Activated naive CD8-positive, alpha-beta T cell treated with anti-CD3 and anti-CD28 coated beads, Interleukin-2, amount 50 U/mL, for 24 hours (primary cell): ENCODE measurements at regions not wholly inside any gene's neighbourhood (a gene's known extent, or its start where the extent isn't known, plus 50 kb on each side); places are given as distances from the start of the nearest gene placed in this dataset.
"Not testable (repeated sequence)": the region's sequence is repeated elsewhere in the genome, so short reads cannot be mapped to it uniquely, and the experiment has no call there.

Experiments used
- ATAC-seq: fragments of 150-1000 bp; cut with Tn5 transposase; one replicate; pipeline ENCODE4 v1.10.0; 2021
- DNase-seq: peaks from one replicate; pipeline ENCODE4 v3.0.0; 2021
- H3K27ac Mint-ChIP-seq: one replicate; pipeline ENCODE4 v1.8.0; 2021; ENCODE audit warnings: mild to moderate bottlenecking, mixed read lengths
- H3K27me3 Mint-ChIP-seq: one replicate; pipeline ENCODE4 v1.8.0; 2021; ENCODE audit warnings: mixed read lengths
- H3K36me3 Mint-ChIP-seq: one replicate; pipeline ENCODE4 v1.8.0; 2021; ENCODE audit warnings: low read depth, mixed read lengths
- H3K4me1 Mint-ChIP-seq: one replicate; pipeline ENCODE4 v1.8.0; 2021; ENCODE audit warnings: mixed read lengths
- H3K4me3 Mint-ChIP-seq: one replicate; pipeline ENCODE4 v1.8.0; 2021; ENCODE audit warnings: mild to moderate bottlenecking, moderate library complexity, mixed read lengths
- H3K9me3 Mint-ChIP-seq: one replicate; pipeline ENCODE4 v1.8.0; 2021; ENCODE audit warnings: mixed read lengths

DNA sequence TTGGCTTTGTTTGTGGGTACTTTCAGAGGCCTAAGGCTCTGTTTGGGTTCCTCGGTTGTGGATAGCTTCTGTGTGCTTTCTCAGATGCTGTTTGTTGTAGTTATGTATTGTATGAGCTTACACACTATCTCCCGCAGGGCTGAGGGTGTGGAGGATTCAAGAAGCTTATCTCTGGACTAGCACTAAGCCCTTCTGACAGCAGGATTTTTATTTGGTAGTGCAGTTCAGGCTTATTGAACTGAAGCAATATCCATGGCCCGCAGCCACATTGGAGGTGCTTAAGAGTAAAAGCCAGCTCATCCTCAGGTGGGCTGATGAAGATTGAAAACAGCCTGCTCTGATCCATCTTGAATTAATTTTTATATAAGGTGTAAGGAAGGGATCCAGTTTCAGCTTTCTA lies 128.2 kb downstream of the RASGEF1B start:
- no peak for ATAC-seq
- Mint-ChIP-seq H3K9me3 (no peaks in the 10 kb centered on the region), H3K4me3 (no peak overlapping the region), H3K27ac (no peak overlapping the region), H3K4me1 (no peaks in the 10 kb centered on the region), H3K27me3 (peaks cover 2% of the 10 kb centered on the region), H3K36me3 (no peaks in the 10 kb centered on the region)
- DNase-seq: no peak

DNA sequence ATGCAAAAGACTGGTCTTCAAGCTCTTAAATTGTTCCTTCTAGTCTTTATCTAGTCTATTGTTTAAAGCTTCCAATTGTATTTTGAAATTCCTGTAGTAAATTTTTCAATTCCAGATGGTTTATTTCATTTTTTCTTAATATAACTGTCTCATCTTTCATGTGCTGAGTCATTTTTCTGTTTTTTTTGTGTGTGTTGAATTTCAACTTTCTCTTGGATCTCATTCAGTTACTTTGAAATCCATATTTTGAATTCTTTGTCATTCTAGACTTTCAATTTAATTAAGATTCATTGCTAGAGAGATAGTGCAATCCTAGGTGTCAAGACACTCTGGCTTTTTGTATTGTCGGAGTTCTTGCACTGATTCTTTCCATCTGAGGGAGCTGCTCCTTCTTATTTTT lies 128.0 kb upstream of the PRKG2 start:
- Mint-ChIP-seq H3K36me3 (no peaks in the 10 kb centered on the region), H3K4me1 (no peaks in the 10 kb centered on the region), H3K9me3 (no peaks in the 10 kb centered on the region), H3K27ac (no peak overlapping the region), H3K4me3 (no peak overlapping the region), H3K27me3 (peaks cover 2% of the 10 kb centered on the region)
- ATAC-seq: no peak
- no peak for DNase-seq

DNA sequence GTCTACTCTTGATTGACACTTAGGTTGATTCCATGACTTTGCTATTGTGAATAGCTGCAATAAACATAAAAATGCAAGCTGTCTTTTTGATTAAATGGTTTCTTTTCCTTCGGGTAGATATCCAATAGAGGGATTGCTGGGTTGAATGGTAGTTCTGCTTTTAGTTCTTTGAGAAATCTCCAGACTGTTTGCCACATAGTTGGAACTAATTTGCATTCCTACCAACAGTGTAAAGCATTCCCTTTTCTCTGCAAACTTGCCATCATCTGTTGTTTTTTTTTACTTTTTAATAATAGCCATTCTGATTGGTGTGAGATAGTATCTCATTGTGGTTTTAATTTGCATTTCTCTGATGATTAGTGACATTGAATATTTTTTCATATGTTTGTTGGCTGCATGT lies 122.2 kb upstream of the PRKG2 start:
- no peak for ATAC-seq
- Mint-ChIP-seq H3K36me3 (no peaks in the 10 kb centered on the region), H3K4me1 (no peaks in the 10 kb centered on the region)

DNA sequence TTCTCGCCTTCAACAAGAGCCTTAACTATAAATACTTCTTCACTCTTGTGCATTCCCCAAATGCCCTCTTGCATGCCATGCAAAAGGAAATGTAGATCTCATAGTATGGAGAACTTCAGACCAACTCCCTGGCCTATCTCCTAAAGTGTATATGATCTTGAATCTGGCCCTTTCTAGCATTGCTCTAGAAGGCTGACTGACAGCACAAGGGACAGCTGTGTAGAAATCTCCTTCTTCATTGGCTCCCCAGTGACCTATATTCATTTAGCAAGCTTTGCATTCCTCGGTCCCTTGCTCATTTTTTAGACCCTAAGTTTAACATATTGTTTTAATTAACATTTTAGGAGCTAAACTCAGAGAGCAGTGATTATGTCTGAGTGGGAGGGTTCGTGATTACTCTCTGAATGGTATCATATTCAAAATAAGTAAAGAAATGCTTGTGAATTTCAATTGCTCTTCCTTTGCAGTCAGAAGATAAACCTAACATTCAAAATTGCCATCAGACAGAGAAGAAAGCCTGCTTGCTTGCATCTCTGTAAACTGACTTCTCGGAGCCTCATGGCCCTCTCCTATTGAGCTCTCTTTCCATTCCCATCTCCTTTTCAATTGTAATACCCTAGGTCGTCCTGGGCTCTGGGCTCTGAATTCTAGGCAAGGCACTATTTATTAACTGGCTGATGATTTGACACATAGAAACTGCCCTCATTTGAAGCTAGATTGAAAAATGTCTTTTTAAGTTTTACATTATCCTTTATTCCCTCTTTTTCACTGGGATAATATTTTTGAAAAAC lies 120.3 kb upstream of the PRKG2 start:
- no peak overlapping the region for H3K4me3 Mint-ChIP-seq
- no peaks in the 10 kb centered on the region for H3K36me3 Mint-ChIP-seq
- H3K9me3 Mint-ChIP-seq: no peaks in the 10 kb centered on the region
- no peaks in the 10 kb centered on the region for H3K4me1 Mint-ChIP-seq
- DNase-seq (no peak), ATAC-seq (no peak)
- H3K27me3 Mint-ChIP-seq: no peaks in the 10 kb centered on the region
- no peak overlapping the region for H3K27ac Mint-ChIP-seq

More for the DNA sequence above, 122.2 kb upstream of the PRKG2 start:
- Mint-ChIP-seq H3K27me3 (peaks cover under 1% of the 10 kb centered on the region), H3K4me3 (no peak overlapping the region), H3K27ac (no peak overlapping the region), H3K9me3 (no peaks in the 10 kb centered on the region)
- DNase-seq: no peak

DNA sequence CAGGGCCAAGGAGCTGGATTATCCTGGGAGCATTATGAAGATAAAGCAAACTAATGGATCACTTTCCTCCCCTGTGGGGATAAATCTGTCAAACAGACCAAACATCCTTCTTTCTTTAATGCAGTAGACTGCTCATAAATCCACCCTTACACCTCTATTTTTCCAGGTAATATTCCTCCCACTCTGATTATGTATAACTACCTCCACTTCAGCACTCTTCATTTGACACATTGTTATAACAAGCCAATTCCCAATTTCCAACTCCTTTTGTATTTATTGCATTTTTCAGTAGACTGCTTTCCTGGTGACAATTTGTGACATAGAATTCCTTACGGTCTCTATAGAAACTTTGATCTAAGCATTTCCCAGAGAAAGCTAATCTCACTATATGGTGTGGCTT lies 115.0 kb upstream of the PRKG2 start:
- DNase-seq (no peak), ATAC-seq (no peak)
- Mint-ChIP-seq H3K27me3 (peaks cover 6% of the 10 kb centered on the region), H3K4me1 (no peaks in the 10 kb centered on the region), H3K4me3 (no peak overlapping the region), H3K9me3 (no peaks in the 10 kb centered on the region), H3K36me3 (no peaks in the 10 kb centered on the region), H3K27ac (no peak overlapping the region)

DNA sequence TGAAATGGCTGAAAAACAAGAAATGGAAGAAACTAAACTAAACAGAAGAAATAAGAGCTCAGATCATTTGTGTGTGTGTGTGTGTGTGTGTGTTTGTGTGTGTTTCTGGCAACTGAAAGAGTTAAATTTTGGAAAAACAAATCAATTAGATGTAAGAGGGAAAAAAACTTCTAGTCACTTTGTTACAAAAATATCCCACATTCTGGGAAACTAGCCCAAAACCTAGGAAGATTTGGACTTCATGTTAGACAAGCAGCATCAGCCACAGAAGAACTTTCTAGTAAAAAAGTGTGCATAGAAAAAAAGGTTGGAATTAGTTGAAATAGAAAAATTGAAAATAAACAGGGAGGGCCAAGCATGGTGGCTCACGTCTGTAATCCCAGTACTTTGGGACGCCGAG lies 111.6 kb upstream of the PRKG2 start:
- DNase-seq: no peak
- Mint-ChIP-seq H3K27ac (no peak overlapping the region), H3K27me3 (peaks cover 14% of the 10 kb centered on the region), H3K4me3 (no peak overlapping the region), H3K36me3 (no peaks in the 10 kb centered on the region), H3K4me1 (no peaks in the 10 kb centered on the region), H3K9me3 (no peaks in the 10 kb centered on the region)
- ATAC-seq: no peak

DNA sequence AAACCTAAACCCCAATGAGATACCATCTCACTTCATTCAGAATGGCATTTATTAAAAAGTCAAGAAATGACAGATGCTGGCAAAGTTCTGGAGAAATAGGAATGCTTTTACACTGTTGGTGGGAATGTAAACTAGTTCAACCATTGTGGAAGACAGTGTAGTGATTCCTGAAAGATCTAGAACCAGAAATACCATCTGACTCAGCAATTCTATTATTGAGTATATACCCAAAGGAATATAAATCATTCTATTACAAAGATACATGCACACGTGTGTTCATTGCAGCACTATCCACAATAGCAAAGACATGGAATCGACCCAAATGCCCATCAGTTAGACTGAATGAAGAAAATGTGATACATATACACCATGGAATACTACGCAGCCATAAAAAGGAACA lies 109.6 kb upstream of the PRKG2 start:
- not testable (repeated sequence) for DNase-seq, ATAC-seq, H3K36me3 Mint-ChIP-seq, H3K4me3 Mint-ChIP-seq, H3K4me1 Mint-ChIP-seq, H3K9me3 Mint-ChIP-seq, H3K27ac Mint-ChIP-seq
- H3K27me3 Mint-ChIP-seq: peaks cover 14% of the 10 kb centered on the region

DNA sequence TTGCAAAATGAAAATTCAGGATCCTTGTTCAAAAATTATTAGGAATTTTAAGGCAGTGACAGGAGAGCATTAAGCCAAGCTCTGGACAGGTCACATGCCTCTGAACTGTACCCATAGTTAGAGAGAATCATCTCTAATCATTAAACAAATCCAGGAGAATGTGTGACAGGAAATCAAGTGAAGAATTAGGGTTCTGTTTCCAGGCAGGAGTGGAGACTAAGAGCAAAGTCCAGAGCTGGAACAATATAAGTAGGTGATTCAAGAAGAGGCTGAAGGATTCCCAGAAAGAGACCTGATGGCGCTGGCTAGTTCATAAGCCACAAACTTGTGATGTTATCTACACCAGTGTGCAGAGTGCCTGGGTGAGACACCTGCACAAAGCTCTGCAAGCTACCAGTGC lies 104.6 kb upstream of the PRKG2 start:
- no peak overlapping the region for H3K27ac Mint-ChIP-seq
- H3K4me1 Mint-ChIP-seq: no peaks in the 10 kb centered on the region
- H3K4me3 Mint-ChIP-seq: no peak overlapping the region
- H3K27me3 Mint-ChIP-seq: peaks cover 5% of the 10 kb centered on the region
- H3K9me3 Mint-ChIP-seq: no peaks in the 10 kb centered on the region
- no peak for ATAC-seq
- H3K36me3 Mint-ChIP-seq: no peaks in the 10 kb centered on the region
- no peak for DNase-seq

DNA sequence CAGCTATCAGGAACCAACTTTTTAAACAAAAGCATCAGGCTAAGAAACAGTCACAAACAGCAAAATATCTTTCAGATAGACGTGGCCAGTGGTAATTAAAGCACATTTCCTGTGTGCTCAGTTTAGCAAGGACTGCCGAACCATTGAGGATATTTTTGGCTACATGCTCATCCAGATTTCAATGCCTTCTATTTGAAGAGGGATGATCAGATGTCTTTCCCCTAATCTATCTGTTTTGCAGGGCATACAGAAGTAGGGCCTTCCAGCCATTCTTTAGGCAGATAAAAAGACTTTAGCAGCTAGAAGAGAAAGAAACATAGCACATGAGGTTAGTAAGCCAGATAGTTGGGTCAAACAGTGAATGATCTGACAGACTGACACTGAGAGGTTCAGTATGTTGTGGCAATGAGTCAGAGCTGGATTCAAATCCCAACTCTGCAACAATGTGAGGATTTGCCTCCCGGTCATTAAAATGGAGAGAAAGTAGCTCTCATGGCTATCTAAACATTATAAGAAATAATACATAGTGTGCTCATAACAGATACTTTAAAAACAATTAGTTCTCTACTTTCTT lies 100.0 kb upstream of the PRKG2 start:
- Mint-ChIP-seq H3K27ac (no peak overlapping the region), H3K27me3 (peaks cover 2% of the 10 kb centered on the region), H3K4me3 (no peak overlapping the region), H3K36me3 (no peaks in the 10 kb centered on the region), H3K4me1 (no peaks in the 10 kb centered on the region), H3K9me3 (peaks cover 3% of the 10 kb centered on the region)
- no peak for ATAC-seq
- no peak for DNase-seq

DNA sequence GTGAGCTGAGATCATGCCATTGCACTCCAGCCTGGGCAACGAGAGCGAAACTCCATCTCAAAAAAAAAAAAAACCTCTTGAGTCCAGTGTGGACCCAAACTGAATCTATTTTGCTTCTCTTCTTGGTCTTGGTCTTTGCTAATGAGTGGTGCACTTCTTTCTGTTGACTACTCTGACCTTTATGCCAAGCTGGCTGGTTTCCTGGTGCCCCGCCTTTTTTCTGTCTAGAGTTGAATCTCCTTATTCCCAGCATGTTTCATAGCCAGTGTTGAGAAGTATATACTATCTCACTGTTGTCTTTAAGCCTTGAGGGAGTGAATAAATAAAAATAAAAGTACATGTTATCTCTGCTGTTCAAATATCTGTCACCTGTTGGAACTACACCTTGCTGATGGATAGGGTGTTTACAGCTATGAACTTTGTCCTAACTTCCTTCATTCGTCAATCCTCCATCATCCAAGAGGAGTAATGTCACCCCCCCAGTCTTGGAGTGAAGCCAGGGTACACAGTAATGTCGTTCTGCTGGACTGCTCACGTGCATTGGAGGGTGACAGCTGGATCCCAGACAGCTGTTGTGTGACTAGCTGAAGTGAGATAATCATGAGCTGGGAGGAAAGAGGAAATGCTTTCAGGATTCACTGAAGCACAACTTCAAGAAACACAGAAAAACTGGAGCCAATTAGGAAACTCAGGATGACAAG lies 99.3 kb upstream of the PRKG2 start:
- DNase-seq: no peak
- peaks cover 2% of the 10 kb centered on the region for H3K27me3 Mint-ChIP-seq
- H3K9me3 Mint-ChIP-seq: peaks cover 3% of the 10 kb centered on the region
- ATAC-seq: no peak
- no peak overlapping the region for H3K27ac Mint-ChIP-seq
- H3K36me3 Mint-ChIP-seq: no peaks in the 10 kb centered on the region
- H3K4me3 Mint-ChIP-seq: no peak overlapping the region
- H3K4me1 Mint-ChIP-seq: no peaks in the 10 kb centered on the region

DNA sequence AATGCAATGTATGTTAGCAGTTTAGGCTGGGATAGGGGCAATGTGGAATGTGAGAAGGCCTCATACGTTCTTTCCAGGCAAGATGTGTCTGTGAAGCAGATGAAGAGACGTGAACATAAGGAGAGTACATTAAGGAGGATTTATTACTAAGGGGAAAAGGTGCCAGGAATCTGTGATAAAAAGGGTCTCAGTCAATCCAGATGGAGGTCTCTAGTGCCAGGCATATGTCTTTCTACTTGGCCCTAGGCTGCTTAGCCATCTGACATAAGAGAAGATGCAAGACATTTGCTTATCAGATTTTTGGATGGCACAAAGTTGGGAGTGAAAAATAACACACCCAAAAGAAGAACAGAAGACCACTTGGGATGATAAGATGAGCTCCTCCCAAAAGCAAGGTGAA lies 93.0 kb upstream of the PRKG2 start:
- no peak overlapping the region for H3K27ac Mint-ChIP-seq
- DNase-seq (no peak), ATAC-seq (no peak)
- H3K27me3 Mint-ChIP-seq: peaks cover 6% of the 10 kb centered on the region
- H3K9me3 Mint-ChIP-seq: peaks cover 7% of the 10 kb centered on the region
- no peak overlapping the region for H3K4me3 Mint-ChIP-seq
- no peaks in the 10 kb centered on the region for H3K36me3 Mint-ChIP-seq
- H3K4me1 Mint-ChIP-seq: no peaks in the 10 kb centered on the region

DNA sequence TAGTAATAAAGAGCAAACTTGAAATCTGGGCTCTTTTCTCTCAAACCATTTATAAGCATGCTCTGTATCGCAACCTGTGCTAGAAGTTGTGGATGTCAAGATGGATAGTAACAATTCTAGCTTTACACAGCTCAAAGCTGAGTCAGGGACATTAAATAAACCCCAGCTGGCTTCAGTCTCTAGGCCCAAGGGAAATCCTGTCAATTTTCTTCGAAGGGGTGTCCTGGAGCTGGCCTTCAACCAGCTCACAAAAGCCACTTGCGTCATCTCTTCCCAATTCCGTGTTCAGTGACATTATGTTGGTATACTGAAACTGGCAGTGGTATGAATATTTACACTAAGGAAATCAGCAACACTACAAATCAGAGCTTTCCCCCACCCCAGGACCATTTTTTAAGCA lies 89.8 kb upstream of the PRKG2 start:
- Mint-ChIP-seq H3K9me3 (peaks cover 4% of the 10 kb centered on the region), H3K4me1 (no peaks in the 10 kb centered on the region), H3K27ac (no peak overlapping the region), H3K4me3 (no peak overlapping the region), H3K27me3 (peaks cover 6% of the 10 kb centered on the region), H3K36me3 (no peaks in the 10 kb centered on the region)
- DNase-seq: no peak
- no peak for ATAC-seq

DNA sequence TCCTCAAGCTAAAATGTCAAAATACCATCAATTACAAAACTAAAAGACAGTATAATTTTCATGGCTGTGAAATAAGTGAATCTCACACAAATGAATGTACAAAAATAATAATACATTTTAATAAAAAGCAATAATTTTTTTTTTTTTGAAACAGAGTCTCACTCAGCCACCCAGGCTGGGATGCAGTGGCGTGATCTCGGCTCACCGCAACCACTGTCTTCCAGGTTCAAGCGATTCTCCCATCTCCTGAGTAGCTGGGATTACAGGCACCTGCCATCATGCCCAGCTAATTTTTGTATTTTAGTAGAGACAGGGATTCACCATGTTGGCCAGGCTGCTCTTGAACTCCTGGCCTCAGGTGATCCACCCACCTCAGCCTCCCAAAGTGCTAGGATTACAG lies 85.3 kb upstream of the PRKG2 start:
- H3K27me3 Mint-ChIP-seq, H3K27ac Mint-ChIP-seq, DNase-seq, H3K36me3 Mint-ChIP-seq, ATAC-seq, H3K4me3 Mint-ChIP-seq, H3K4me1 Mint-ChIP-seq: not testable (repeated sequence)
- peaks cover 13% of the 10 kb centered on the region for H3K9me3 Mint-ChIP-seq

DNA sequence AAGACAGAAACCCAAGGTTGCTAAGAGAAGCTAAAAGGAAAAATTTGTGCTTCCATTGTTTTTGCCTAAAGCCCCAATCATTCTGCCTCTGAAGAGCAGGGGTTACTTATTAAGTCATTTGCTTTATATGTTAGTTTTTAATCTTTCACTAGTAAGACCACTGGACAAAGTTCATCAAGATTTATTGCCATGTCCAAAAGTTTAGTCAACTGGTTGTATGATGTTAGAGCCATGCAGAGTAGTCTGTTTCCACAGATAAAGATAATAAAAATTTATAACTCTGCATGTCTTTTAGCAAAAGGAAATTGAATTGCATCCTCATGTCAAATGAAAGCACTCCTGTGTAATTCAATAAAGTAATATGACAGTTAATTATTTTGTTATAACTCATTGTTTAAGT lies 75.8 kb upstream of the PRKG2 start:
- Mint-ChIP-seq H3K9me3 (no peaks in the 10 kb centered on the region), H3K27ac (no peak overlapping the region), H3K4me3 (no peak overlapping the region), H3K4me1 (no peaks in the 10 kb centered on the region), H3K27me3 (no peaks in the 10 kb centered on the region), H3K36me3 (no peaks in the 10 kb centered on the region)
- ATAC-seq: no peak
- no peak for DNase-seq

DNA sequence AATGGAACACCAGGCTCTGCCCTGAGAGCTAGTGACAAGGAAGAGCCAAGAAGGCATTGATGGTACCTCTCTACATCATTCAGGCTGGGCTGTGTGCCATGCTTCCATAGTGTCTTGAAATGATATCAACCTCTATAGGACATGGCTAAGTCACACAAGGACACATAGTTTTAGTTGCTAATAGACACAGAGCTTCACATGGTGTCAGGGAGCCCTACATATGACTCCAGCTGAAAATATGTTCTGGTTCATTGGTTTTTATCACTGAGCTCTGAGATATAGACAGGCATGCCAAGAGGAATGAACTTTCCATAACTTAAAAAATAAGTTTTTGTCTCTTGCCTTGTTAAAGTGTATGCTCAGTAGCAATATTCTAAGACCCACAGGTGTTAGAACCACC lies 72.1 kb upstream of the PRKG2 start:
- H3K27me3 Mint-ChIP-seq: peaks cover 5% of the 10 kb centered on the region
- ATAC-seq: no peak
- no peak overlapping the region for H3K27ac Mint-ChIP-seq

More for the DNA sequence above, 72.1 kb upstream of the PRKG2 start:
- DNase-seq: no peak
- Mint-ChIP-seq H3K4me1 (no peaks in the 10 kb centered on the region), H3K4me3 (no peak overlapping the region), H3K36me3 (no peaks in the 10 kb centered on the region), H3K9me3 (no peaks in the 10 kb centered on the region)
